HFF-Myc (cell line): ENCODE measurements at regions not wholly inside any gene's neighbourhood (a gene's known extent, or its start where the extent isn't known, plus 50 kb on each side); places are given as distances from the start of the nearest gene placed in this dataset.

ENCODE experiments used
- DNase-seq: peaks from one replicate; pipeline ENCODE4 v3.0.0-alpha.2; 2011; ENCODE audit warnings: low read depth; ENCODE audit errors: extremely low read depth
- H3K4me3 ChIP-seq: replicated peaks from 2 replicates; pipeline ENCODE4 v1.5.1; 2011; ENCODE audit warnings: low read depth, mild to moderate bottlenecking, control low read depth, low read length
- TF ChIP-seq, protein P1 (sequence below): IDR thresholded peaks from 2 replicates; pipeline ENCODE4 v1.5.1; 2012; ENCODE audit warnings: mild to moderate bottlenecking, low read depth, low read length, control low read depth; ENCODE audit errors: missing control alignments

DNA sequence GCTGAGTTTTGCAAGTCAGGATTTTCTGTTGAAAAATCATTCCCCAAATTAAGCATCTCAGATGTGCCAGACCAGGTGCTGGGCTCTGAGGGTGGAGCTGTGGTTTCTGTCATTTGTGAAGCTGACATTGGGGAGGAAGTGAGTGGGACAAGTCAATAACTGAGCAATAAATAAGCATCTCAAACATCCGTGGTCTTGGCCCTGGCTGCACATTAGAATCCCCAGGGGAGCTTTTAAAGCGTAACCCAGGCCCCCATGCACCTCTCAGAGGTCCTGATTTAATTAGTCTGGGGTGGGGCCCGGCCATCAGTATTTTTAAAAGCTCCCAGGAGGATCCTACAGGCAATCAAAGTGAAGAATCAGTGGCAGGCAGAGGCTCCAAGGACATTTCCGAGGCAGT is 420.0 kb downstream of the MN1 start:
- no peak overlapping the region for H3K4me3 ChIP-seq
- DNase-seq: no peak
- TF ChIP-seq, protein P1, sequence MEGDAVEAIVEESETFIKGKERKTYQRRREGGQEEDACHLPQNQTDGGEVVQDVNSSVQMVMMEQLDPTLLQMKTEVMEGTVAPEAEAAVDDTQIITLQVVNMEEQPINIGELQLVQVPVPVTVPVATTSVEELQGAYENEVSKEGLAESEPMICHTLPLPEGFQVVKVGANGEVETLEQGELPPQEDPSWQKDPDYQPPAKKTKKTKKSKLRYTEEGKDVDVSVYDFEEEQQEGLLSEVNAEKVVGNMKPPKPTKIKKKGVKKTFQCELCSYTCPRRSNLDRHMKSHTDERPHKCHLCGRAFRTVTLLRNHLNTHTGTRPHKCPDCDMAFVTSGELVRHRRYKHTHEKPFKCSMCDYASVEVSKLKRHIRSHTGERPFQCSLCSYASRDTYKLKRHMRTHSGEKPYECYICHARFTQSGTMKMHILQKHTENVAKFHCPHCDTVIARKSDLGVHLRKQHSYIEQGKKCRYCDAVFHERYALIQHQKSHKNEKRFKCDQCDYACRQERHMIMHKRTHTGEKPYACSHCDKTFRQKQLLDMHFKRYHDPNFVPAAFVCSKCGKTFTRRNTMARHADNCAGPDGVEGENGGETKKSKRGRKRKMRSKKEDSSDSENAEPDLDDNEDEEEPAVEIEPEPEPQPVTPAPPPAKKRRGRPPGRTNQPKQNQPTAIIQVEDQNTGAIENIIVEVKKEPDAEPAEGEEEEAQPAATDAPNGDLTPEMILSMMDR: no peak

DNA sequence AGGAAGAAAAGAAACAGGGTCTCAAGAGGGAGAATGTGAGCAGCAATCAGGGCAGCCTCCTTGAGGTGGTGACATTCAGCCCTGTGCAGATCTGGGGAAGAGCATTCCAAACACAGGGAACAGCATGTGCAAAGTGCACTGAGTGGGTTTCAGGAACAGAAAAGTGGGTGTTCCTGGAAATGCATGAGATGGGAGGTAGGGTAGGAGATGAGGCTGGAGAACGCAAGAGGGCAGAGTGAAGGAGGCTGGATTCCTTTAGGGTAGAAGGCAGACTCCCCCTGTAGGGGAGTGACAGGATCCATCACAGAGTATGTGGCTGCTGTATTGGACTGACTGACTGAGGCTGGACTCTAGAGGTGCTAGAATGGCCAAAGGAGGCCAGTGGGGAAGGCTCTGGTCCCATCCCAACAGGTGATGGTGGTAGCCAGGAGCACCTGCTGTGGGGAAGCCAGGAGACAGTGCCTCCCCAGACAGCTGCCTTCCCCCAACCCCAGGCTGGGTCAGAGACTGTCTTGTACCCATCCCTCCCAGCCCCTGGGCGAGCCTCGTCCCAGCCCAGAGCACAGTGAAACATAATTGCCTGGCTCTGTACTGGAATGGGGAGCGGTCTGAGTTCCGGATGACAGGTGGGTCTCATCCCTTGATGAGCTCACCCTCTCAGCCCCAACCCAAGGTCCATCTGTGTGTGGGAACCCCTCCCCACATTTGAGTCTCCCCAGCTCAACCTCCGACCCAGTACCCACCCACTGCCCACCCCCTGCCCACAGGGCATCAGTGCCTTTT is 419.4 kb downstream of the MN1 start:
- TF ChIP-seq, protein P1: no peak
- H3K4me3 ChIP-seq: no peak overlapping the region
- no peak for DNase-seq

DNA sequence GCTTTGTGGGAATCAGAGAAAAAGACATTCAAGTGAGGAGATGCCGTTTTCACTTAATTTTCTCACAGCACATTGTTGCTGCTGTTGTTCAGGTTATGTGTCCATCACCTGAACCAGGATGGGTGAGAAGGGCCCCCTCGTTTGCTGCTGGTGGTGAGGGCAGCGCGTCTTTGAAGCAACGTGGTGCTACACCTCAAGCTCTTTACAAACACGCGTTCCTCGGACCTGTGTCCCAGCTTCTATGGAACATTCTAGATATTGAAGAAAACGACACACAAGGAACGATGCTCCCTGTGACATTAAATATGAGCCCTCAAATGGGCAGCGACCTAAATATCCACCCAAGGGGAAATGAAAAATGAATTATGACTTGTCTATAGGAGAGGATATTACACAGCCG is 418.6 kb downstream of the MN1 start:
- no peak overlapping the region for H3K4me3 ChIP-seq
- no peak for DNase-seq
- TF ChIP-seq, protein P1: no peak

DNA sequence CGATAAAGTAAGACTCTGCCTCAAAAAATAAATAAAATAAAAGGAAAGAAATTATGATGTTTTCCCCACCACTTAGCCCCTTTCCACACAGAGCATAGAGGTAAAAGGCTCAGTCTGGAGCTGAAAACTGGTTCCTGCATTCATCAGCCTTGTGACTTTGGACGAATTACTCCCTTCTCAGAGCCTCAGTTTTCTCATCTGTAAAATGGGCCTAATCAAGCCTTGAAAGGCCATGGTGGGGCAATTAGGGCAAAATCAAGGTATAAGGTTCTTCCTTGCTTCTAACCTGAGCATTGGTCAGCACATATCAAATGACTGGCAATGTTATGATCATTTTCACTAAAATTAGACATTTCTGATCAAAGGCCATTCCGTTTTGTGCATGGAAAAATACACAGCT is 417.7 kb downstream of the MN1 start:
- TF ChIP-seq, protein P1: no peak
- H3K4me3 ChIP-seq: no peak overlapping the region
- DNase-seq: no peak

DNA sequence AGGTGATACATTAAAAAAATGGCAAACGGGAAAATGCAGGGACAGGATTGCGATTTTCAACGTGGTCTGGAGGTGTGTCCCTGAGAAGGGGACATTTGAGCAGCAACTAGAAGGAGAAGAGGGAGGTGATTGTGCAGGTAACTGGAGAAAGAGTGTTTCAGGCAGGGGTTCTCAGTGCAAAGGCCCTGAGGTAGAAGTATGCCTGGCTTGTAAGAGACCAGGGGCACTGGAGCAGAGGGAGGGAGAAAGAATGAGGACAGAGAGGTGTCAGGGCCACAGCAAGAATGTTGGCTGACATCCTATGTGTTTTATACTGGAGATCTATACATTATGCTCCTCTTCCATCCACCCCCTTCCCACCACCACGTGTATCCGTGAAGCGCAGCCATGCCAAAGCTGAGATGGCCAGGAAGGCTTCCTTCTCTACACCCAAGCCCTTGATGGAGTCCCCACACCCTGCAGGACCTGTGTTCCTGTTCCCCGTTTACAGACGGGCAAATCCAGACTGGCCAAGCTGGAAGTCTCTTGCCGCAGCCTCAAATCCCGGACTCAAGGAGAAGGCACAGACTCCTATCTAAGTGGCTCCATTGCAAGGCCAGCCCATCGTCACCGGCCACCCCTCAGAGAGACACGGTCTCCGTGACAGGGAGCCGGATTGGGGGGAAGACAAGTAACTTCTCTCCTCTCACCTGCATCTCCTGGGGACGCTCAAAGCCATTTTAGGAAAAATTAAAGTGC is 416.1 kb downstream of the MN1 start:
- TF ChIP-seq, protein P1: no peak
- DNase-seq: no peak
- no peak overlapping the region for H3K4me3 ChIP-seq

DNA sequence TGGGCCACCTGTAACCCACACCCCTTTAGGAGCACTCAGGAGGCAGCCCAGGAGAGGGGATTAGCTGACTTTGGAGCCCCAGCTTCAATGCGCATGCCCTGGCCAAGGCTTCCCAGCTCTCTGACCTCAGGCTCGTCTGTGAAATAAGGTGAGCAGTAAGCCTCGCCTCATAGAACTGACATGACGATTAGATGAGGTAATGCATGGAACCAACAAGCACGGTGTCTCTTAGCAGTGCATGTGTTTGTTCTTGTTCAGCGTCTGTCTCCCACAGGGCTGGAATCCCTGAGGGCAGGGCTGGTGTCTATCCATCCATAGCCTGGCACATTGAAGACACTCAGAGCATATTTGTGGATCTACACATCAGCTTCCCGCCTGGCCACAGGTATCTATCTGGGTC is 415.4 kb downstream of the MN1 start:
- no peak for DNase-seq
- TF ChIP-seq, protein P1: no peak
- H3K4me3 ChIP-seq: no peak overlapping the region
